Muscle layer of colon (tissue), 2 donors: ENCODE measurements at regions not wholly inside any gene's neighbourhood (a gene's known extent, or its start where the extent isn't known, plus 50 kb on each side); places are given as distances from the start of the nearest gene placed in this dataset.

Experiments used
- H3K27ac ChIP-seq: one replicate; pipeline ENCODE4 v1.7.0; 2013; ENCODE audit warnings: low read depth, mild to moderate bottlenecking, low read length, moderate library complexity
- H3K27me3 ChIP-seq, 2 donors: one replicate each; pipeline ENCODE4 v1.7.0; 2013; ENCODE audit warnings: low read length in 2 of 2, mild to moderate bottlenecking in 2 of 2; ENCODE audit not compliant: insufficient read depth in 2 of 2, control insufficient read depth in 1 of 2
- H3K36me3 ChIP-seq: one replicate; pipeline ENCODE4 v1.7.0; 2013; ENCODE audit warnings: mild to moderate bottlenecking, low read length; ENCODE audit not compliant: insufficient read depth
- H3K4me1 ChIP-seq: one replicate; pipeline ENCODE4 v1.7.0; 2013; ENCODE audit warnings: mild to moderate bottlenecking, low read length; ENCODE audit not compliant: insufficient read depth
- H3K4me3 ChIP-seq, 2 donors: one replicate each; pipeline ENCODE4 v1.7.0; 2013; ENCODE audit warnings: low read length in 2 of 2, low read depth in 1 of 2, mild to moderate bottlenecking in 1 of 2, moderate library complexity in 1 of 2
- H3K9ac ChIP-seq: one replicate; pipeline ENCODE4 v1.7.0; 2013; ENCODE audit warnings: low read length
- H3K9me3 ChIP-seq: one replicate; pipeline ENCODE4 v1.7.0; 2013; ENCODE audit warnings: mild to moderate bottlenecking, low read length
- donor health status: abdominal sarcoma.
- donor health status: Adenocarcinoma of cecum.

GRCh38 chr13:47126432-47126831 is 229.6 kb upstream of the HTR2A start:
- Histone ChIP-seq H3K9me3 (no peaks in the 10 kb centered on the region), H3K36me3 (no peaks in the 10 kb centered on the region), H3K4me1 (no peaks in the 10 kb centered on the region), H3K27ac (no peak overlapping the region), H3K4me3 (no peak overlapping the region), H3K9ac (no peak overlapping the region), H3K27me3 (no peaks in the 10 kb centered on the region)

DNA sequence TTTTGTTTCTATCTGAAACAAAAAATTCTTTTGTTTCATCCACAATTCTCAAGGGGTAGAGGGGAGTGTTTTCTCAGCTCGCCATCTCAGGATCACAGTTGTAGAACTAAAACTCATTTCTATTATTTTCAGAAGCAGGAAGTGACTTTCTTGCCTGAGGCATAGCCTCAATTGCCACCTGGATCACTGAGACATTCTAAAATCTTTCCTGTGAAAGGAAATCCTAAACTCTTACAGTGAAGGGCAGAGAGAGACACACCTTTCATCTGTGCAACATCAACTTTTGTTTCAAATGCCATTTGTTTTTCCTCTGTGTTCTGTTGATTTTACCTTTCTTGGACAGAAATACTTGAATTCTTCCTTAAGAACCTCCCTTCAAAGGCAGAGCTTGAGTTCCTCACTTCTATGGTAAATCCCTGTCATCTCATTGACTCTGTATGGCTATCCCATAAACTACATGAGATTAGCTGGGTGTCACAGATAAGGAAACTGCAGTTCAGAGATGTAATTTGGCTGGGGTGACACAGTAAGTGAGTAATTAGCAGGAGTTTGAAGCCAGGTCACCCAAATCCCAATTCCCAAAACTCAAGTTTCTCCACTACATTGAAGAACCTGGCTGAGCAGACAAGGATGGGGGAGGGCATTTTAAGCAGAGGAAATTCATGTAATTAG is 224.4 kb upstream of the HTR2A start:
- Histone ChIP-seq H3K27me3 (no peaks in the 10 kb centered on the region), H3K9ac (no peak overlapping the region)

GRCh38 chr13:47120282-47120681 is 223.4 kb upstream of the HTR2A start:
- Histone ChIP-seq H3K4me3 (no peak overlapping the region), H3K9me3 (no peaks in the 10 kb centered on the region), H3K27me3 (no peaks in the 10 kb centered on the region), H3K4me1 (peaks cover 5% of the 10 kb centered on the region), H3K9ac (no peak overlapping the region), H3K36me3 (no peaks in the 10 kb centered on the region), H3K27ac (no peak overlapping the region)

More for the DNA sequence above, 224.4 kb upstream of the HTR2A start:
- Histone ChIP-seq H3K27ac (no peak overlapping the region), H3K4me1 (peaks cover 5% of the 10 kb centered on the region), H3K4me3 (no peak overlapping the region), H3K36me3 (no peaks in the 10 kb centered on the region), H3K9me3 (no peaks in the 10 kb centered on the region)

DNA sequence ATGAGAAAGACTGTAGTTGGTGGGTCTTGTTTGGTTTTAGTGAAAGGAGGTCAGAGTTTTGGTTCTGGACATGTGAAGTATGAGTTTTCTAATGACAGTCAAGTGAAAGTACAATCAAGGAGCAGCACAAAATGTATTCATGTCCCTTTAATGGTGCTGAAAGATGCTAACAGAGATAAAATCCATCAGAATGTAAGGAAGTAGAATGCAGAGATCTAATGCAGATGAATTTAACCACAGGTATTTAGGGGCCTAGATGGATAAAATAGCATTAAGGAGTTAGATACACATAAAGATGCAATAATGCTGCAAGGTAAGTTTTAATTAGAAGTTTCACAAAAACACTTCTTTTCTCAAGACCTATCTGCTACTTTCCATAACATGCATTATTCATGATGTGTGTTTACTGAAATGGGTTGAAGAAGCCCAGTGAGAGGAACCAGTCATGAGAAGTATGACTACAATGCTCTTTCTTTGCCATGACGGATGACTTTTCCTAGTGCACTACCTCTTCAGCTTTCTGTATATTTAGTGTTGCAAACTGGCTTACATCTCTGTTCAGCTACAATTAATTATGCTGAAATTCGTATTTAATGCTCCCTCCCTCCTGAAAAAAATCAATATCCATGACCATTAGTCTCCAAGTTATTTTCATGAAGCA is 222.9 kb upstream of the HTR2A start:
- H3K9ac ChIP-seq: no peak overlapping the region
- H3K4me1 ChIP-seq: peaks cover 5% of the 10 kb centered on the region
- H3K27ac ChIP-seq: no peak overlapping the region
- H3K36me3 ChIP-seq: no peaks in the 10 kb centered on the region
- H3K27me3 ChIP-seq: no peaks in the 10 kb centered on the region
- H3K9me3 ChIP-seq: no peaks in the 10 kb centered on the region
- H3K4me3 ChIP-seq: no peak overlapping the region

- no peak overlapping the region for H3K27ac ChIP-seq
- no peaks in the 10 kb centered on the region for H3K36me3 ChIP-seq
- no peak overlapping the region for H3K4me3 ChIP-seq
- no peaks in the 10 kb centered on the region for H3K9me3 ChIP-seq
- H3K27me3 ChIP-seq: no peaks in the 10 kb centered on the region
- H3K4me1 ChIP-seq: peaks cover 5% of the 10 kb centered on the region
- H3K9ac ChIP-seq: no peak overlapping the region
Observed at GRCh38 chr13:47117268-47117667, 220.4 kb upstream of the HTR2A start.

- Histone ChIP-seq H3K36me3 (no peaks in the 10 kb centered on the region), H3K27ac (no peak overlapping the region), H3K9ac (no peak overlapping the region), H3K4me3 (no peak overlapping the region), H3K9me3 (no peaks in the 10 kb centered on the region), H3K4me1 (no peaks in the 10 kb centered on the region), H3K27me3 (no peaks in the 10 kb centered on the region)
Observed at GRCh38 chr13:47114030-47114429, 217.2 kb upstream of the HTR2A start.

DNA sequence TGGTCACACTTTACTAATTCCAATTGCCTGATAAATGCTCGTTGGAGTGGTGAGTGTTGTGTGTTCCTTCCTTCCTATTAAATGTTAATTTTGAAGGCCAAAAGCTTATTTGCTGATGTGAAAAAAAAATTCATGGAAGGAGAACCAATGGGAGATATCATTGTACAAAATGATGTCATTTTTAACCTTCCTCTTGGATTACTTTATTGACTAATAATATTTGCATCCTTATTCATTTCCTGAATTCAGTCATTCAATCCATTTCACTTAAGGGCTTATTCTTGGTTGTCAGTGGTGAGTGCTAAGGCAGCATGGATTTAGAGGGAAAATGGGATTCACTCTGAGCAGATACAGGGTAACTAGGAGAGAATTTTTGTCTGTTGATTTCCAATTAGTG is 216.0 kb upstream of the HTR2A start:
- Histone ChIP-seq H3K27me3 (no peaks in the 10 kb centered on the region), H3K4me3 (no peak overlapping the region), H3K27ac (no peak overlapping the region), H3K9me3 (no peaks in the 10 kb centered on the region), H3K36me3 (no peaks in the 10 kb centered on the region), H3K9ac (no peak overlapping the region), H3K4me1 (no peaks in the 10 kb centered on the region)

DNA sequence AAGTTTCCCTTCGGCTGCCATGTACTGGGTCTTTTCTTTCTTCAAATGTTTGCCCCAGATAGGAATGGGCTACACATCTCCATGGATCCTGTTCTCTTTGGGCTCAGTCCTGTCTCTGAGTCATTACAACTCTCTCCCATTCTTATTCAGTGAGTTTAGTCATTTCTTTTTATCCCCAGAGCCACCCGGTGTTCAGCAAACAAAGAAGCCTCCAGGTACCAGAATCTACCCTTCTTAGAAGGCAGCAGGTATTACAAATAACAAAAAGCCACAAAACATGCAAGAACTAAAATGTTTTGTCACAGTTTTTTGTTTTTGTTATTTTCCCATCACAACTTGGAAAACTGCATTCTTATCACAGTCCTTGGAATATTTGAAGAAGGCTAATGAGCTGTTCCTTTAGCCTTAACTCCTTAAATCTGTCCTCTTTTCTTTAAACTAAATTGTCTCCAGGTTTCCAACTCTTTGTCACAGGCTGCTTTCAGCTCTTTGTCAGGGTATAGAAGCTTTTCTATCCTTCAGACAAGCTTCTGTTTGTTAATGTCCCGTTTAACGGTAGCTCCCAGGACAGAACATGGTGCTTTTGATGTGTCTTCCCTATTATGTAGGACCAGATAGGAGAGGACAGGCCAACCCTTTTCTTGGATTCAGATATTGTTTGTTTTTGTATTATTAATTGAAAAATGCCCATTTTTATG is 215.5 kb upstream of the HTR2A start:
- H3K9ac ChIP-seq: no peak overlapping the region
- H3K36me3 ChIP-seq: no peaks in the 10 kb centered on the region
- no peak overlapping the region for H3K27ac ChIP-seq
- no peaks in the 10 kb centered on the region for H3K4me1 ChIP-seq
- H3K27me3 ChIP-seq: no peaks in the 10 kb centered on the region
- H3K9me3 ChIP-seq: no peaks in the 10 kb centered on the region
- H3K4me3 ChIP-seq: no peak overlapping the region

DNA sequence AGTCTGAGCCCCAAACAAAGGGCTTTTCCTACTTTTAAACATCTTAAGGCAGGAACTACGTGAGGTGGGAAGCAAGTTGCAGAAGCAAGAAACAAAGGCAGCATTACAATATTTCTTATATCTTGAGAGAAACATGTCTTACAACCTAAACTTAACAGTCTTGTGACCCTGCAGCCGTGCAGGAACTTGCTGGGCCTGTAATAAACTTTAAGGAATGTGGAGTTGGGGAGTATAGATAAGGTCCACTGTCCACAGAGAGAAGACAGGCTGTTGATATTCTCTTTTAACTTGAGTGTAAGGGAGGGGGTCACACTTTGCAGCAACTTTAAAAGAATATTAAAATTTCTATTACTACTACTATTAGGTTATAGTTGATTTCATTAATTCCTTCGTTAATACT is 214.6 kb upstream of the HTR2A start:
- no peak overlapping the region for H3K27ac ChIP-seq

DNA sequence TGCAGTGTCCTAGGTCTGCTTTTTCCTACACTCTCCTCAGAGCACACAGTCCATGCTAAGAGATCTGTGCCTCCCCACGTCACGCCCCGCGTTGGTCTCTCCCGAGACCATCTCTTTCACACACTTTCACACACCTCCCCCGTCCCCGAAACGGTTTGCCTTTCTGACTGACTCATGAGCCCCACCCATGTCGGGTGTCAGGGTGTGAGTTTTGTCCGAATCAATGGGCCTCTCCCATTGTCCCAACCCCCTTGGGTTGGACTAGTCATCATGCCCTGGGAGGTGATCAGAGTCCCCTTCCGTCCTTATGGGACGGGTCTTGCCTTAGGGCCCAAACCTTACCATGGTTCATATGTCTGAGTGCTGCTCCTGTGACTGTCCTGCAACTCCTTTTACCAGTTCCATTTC is 214.0 kb upstream of the HTR2A start:
- H3K27me3 ChIP-seq: no peaks in the 10 kb centered on the region
- H3K9me3 ChIP-seq: no peaks in the 10 kb centered on the region
- no peak overlapping the region for H3K27ac ChIP-seq
- no peaks in the 10 kb centered on the region for H3K4me1 ChIP-seq
- no peaks in the 10 kb centered on the region for H3K36me3 ChIP-seq
- no peak overlapping the region for H3K4me3 ChIP-seq
- no peak overlapping the region for H3K9ac ChIP-seq

More for the DNA sequence above, 214.6 kb upstream of the HTR2A start:
- no peak overlapping the region for H3K9ac ChIP-seq
- no peaks in the 10 kb centered on the region for H3K9me3 ChIP-seq
- no peak overlapping the region for H3K4me3 ChIP-seq
- no peaks in the 10 kb centered on the region for H3K27me3 ChIP-seq
- H3K4me1 ChIP-seq: no peaks in the 10 kb centered on the region
- no peaks in the 10 kb centered on the region for H3K36me3 ChIP-seq

DNA sequence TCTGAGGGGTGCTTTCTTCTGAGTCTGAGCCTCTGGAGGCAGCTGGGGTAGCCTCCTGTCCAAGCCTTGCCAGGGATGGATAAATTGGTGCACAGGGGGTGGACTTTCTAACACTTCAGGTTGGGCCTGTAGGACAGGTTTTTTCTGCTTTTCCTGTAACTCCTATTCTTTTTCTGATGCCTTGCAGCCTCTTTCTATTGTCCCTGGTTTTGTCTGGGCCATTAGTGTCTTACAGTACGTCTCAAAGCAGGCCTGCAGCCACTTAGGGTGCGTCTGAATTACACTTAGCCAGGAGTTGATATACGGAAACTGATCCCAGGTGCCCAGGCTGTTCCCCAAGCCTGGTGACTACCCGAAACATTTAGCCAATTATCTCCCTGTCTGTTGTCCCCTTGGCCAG is 213.3 kb upstream of the HTR2A start:
- Histone ChIP-seq H3K4me3 (no peak overlapping the region), H3K27ac (no peak overlapping the region), H3K9ac (no peak overlapping the region), H3K9me3 (no peaks in the 10 kb centered on the region), H3K27me3 (no peaks in the 10 kb centered on the region), H3K36me3 (no peaks in the 10 kb centered on the region), H3K4me1 (no peaks in the 10 kb centered on the region)
